Nephron (organoid): ENCODE measurements at regions not wholly inside any gene's neighbourhood (a gene's known extent, or its start where the extent isn't known, plus 50 kb on each side); places are given as distances from the start of the nearest gene placed in this dataset.
"Not testable (repeated sequence)": the region's sequence is repeated elsewhere in the genome, so short reads cannot be mapped to it uniquely, and the experiment has no call there.

Experiments used
- H3K27ac Mint-ChIP-seq, 3 experiments: 2 replicates each; pipeline ENCODE4 v1.8.0; 2020; ENCODE audit warnings: mixed read lengths in 3 of 3, mild to moderate bottlenecking in 2 of 3, moderate library complexity in 1 of 3
- H3K27me3 Mint-ChIP-seq: 2 replicates; pipeline ENCODE4 v1.8.0; 2021; ENCODE audit warnings: low read depth, mild to moderate bottlenecking, moderate library complexity, mixed read lengths
- H3K36me3 Mint-ChIP-seq: 2 replicates; pipeline ENCODE4 v1.8.0; 2020; ENCODE audit warnings: low read depth, mixed read lengths
- H3K4me1 Mint-ChIP-seq: 2 replicates; pipeline ENCODE4 v1.8.0; 2020; ENCODE audit warnings: mixed read lengths
- H3K4me3 Mint-ChIP-seq, 3 experiments: 2 replicates each; pipeline ENCODE4 v1.8.0; 2020; ENCODE audit warnings: mild to moderate bottlenecking in 3 of 3, mixed read lengths in 3 of 3, moderate library complexity in 2 of 3
- H3K9me3 Mint-ChIP-seq: 2 replicates; pipeline ENCODE4 v1.8.0; 2020; ENCODE audit warnings: mixed read lengths
- TF ChIP-seq, protein P1 (sequence below), 3 experiments: fragments of 200-600 bp; sonication (generic); IDR thresholded peaks; one replicate each; pipeline ENCODE4 v1.5.0; 2021; ENCODE audit warnings: antibody characterized with exemption in 3 of 3; ENCODE audit not compliant: unreplicated experiment in 3 of 3

DNA sequence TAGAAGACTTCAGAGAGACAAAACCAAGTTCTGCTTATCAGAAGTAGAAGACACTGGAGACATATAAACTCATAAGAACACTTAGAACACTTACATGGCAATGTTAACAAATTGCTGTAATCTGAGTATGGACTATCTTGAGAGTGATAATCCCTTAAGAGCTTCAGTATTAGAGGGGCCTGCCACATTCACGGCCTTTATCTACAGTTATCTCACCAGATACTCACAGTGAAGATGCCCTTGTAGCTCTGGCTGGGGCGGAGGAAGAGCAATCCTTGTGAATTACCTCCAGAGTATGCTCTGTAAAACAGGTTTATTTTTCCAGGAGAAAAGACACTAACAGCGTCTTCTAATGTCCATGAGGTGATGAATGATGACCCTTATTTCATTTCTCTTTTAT lies 762.8 kb downstream of the FAM181B start:
- H3K9me3 Mint-ChIP-seq = no peaks in the 10 kb centered on the region
- H3K4me3 Mint-ChIP-seq = no peak overlapping the region
- H3K4me1 Mint-ChIP-seq = no peaks in the 10 kb centered on the region
- no peaks in the 10 kb centered on the region for H3K27me3 Mint-ChIP-seq
- H3K36me3 Mint-ChIP-seq = no peaks in the 10 kb centered on the region
- TF ChIP-seq, protein P1, sequence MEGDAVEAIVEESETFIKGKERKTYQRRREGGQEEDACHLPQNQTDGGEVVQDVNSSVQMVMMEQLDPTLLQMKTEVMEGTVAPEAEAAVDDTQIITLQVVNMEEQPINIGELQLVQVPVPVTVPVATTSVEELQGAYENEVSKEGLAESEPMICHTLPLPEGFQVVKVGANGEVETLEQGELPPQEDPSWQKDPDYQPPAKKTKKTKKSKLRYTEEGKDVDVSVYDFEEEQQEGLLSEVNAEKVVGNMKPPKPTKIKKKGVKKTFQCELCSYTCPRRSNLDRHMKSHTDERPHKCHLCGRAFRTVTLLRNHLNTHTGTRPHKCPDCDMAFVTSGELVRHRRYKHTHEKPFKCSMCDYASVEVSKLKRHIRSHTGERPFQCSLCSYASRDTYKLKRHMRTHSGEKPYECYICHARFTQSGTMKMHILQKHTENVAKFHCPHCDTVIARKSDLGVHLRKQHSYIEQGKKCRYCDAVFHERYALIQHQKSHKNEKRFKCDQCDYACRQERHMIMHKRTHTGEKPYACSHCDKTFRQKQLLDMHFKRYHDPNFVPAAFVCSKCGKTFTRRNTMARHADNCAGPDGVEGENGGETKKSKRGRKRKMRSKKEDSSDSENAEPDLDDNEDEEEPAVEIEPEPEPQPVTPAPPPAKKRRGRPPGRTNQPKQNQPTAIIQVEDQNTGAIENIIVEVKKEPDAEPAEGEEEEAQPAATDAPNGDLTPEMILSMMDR (IDR thresholded peaks at IDR 0.05; ENCODE audit: unreplicated experiment in 3 of 3) = no peak
- no peak overlapping the region for H3K27ac Mint-ChIP-seq

DNA sequence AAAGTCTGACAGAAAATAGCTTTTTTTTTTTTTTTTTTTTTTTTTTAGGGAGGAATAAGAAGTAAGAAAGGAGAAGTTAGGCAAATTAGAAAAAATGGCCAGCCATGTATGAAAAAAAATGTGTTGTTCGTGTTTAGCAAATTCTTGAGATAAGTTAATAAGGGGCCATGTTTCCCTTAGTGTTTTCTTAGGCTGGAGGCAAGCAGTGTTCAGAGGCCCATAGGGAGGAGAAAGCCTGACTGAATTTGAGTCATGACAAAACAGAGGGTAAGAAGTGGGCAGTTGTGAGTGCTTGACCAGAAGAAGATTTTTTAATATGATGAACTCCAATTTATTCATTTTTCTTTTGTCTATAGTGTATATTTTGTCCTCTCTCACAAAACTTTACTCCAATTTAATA lies 766.4 kb downstream of the FAM181B start:
- Mint-ChIP-seq H3K4me3 (no peak overlapping the region), H3K27ac (no peak overlapping the region), H3K36me3 (no peaks in the 10 kb centered on the region), H3K9me3 (no peaks in the 10 kb centered on the region), H3K27me3 (no peaks in the 10 kb centered on the region), H3K4me1 (no peaks in the 10 kb centered on the region)
- TF ChIP-seq, protein P1 (IDR thresholded peaks at IDR 0.05; ENCODE audit: unreplicated experiment in 3 of 3) = no peak

- H3K9me3 Mint-ChIP-seq = no peaks in the 10 kb centered on the region
- H3K4me3 Mint-ChIP-seq = no peak overlapping the region
- H3K4me1 Mint-ChIP-seq = no peaks in the 10 kb centered on the region
- no peaks in the 10 kb centered on the region for H3K27me3 Mint-ChIP-seq
- no peak overlapping the region for H3K27ac Mint-ChIP-seq
- H3K36me3 Mint-ChIP-seq = no peaks in the 10 kb centered on the region
- TF ChIP-seq, protein P1 (IDR thresholded peaks at IDR 0.05; ENCODE audit: unreplicated experiment in 3 of 3) = no peak
Measured at GRCh38 chr11:81966340-81966739, 767.3 kb downstream of the FAM181B start.

DNA sequence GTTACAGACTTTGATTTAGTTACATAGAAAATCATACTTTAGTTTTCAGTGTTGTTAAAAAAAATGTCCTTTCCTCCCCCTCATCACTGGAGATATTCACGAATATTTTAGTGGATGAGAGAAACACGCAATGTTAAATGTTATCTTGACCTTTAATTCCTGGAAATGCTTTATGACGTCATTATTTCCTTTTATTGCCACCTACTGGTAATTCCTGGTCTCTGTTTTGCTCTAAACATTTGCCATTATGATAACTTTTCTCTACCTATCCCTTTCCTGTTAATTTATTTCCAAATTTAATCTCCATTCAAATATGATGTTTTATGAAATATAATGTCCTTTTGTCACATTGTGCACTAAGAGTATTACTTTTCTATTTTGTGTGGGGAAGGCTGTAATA lies 770.6 kb downstream of the FAM181B start:
- no peaks in the 10 kb centered on the region for H3K9me3 Mint-ChIP-seq
- peaks cover 18% of the 10 kb centered on the region for H3K4me1 Mint-ChIP-seq
- no peaks in the 10 kb centered on the region for H3K36me3 Mint-ChIP-seq
- TF ChIP-seq, protein P1 (IDR thresholded peaks at IDR 0.05; ENCODE audit: unreplicated experiment in 3 of 3) = peak in 2 of 3 experiments; percentile 18 to 25
- H3K4me3 Mint-ChIP-seq = no peak overlapping the region
- H3K27me3 Mint-ChIP-seq = no peaks in the 10 kb centered on the region
- H3K27ac Mint-ChIP-seq = no peak overlapping the region

GRCh38 chr11:81960443-81960842 lies 773.2 kb downstream of the FAM181B start:
- Mint-ChIP-seq H3K27ac (peak overlapping the region in 1 of 3 experiments; percentile 80), H3K4me1 (peaks cover 18% of the 10 kb centered on the region), H3K27me3 (no peaks in the 10 kb centered on the region), H3K36me3 (no peaks in the 10 kb centered on the region), H3K9me3 (peaks cover 9% of the 10 kb centered on the region), H3K4me3 (no peak overlapping the region)
- TF ChIP-seq, protein P1 (IDR thresholded peaks at IDR 0.05; ENCODE audit: unreplicated experiment in 3 of 3) = no peak

DNA sequence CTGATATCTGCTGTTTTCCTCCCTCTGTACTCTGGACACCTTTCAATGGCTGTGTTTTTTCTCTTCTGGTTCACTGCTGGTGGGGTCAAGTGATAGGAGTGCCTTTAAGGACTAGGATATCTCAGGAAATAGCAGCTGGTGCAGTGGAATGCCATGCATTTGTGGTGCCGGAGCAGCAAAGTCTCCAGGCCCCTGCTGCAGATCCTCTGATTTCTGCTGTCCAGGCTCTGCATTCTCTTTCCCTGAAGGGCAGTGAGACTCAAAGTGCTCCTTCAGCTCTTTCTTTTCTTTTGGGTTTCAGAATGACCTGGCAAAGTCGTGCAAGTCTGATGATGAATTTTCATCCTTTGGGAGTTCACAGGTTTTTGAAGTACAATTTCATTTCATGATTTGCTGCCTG lies 774.3 kb downstream of the FAM181B start:
- Mint-ChIP-seq H3K27ac (peak overlapping the region in 1 of 3 experiments; percentile 35), H3K4me3 (no peak overlapping the region), H3K36me3 (no peaks in the 10 kb centered on the region), H3K9me3 (peaks cover 9% of the 10 kb centered on the region), H3K27me3 (no peaks in the 10 kb centered on the region), H3K4me1 (peaks cover 18% of the 10 kb centered on the region)
- TF ChIP-seq, protein P1 (IDR thresholded peaks at IDR 0.05; ENCODE audit: unreplicated experiment in 3 of 3) = no peak

DNA sequence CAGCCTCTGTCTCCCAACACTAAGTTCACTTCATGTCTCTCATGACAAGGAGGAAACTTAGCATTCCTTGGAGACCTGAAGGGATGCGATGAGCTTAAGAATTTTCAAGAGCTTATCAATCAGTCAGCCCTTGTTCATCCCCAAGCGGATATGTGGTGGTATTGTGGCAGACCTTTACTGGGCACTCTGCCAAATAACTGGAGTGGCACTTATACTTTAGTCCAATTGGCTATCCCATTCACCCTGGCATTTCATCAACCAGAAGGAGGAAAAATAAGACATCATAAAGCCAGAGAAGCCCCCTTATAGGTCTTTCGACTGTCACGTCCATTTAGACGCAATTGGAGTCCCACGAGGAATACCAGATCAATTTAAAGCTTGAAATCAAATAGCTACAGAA lies 779.4 kb downstream of the FAM181B start:
- H3K4me3 Mint-ChIP-seq, H3K36me3 Mint-ChIP-seq, H3K27me3 Mint-ChIP-seq, H3K27ac Mint-ChIP-seq, H3K9me3 Mint-ChIP-seq, H3K4me1 Mint-ChIP-seq: not testable (repeated sequence)
